ENCODE measurements at regions not wholly inside any gene's neighbourhood (a gene's known extent, or its start where the extent isn't known, plus 50 kb on each side); places are given as distances from the start of the nearest gene placed in this dataset.

DNA sequence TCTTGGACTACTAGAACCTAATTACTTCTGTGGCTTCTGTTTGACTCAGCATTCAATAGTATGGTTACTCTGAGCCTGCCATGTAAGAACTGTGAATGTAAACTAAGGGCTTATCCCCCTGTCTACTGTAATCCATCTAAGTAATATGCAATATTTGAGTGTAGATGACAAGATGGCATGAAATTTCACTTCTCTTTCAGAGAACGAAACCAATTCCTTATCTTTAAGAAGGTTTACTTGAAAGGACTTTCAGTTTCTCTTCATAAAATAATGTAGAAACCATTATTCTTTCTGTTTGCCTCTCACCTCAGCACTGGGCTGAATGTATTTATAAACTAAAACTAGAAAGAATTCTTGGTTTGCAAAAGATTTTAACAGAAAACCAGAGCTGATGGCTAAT is 60.4 kb upstream of the ARID2 start:
- H3K27me3 ChIP-seq = no peaks in the 10 kb centered on the region
- H3K9me3 ChIP-seq = no peaks in the 10 kb centered on the region
- TF ChIP-seq, protein P1, sequence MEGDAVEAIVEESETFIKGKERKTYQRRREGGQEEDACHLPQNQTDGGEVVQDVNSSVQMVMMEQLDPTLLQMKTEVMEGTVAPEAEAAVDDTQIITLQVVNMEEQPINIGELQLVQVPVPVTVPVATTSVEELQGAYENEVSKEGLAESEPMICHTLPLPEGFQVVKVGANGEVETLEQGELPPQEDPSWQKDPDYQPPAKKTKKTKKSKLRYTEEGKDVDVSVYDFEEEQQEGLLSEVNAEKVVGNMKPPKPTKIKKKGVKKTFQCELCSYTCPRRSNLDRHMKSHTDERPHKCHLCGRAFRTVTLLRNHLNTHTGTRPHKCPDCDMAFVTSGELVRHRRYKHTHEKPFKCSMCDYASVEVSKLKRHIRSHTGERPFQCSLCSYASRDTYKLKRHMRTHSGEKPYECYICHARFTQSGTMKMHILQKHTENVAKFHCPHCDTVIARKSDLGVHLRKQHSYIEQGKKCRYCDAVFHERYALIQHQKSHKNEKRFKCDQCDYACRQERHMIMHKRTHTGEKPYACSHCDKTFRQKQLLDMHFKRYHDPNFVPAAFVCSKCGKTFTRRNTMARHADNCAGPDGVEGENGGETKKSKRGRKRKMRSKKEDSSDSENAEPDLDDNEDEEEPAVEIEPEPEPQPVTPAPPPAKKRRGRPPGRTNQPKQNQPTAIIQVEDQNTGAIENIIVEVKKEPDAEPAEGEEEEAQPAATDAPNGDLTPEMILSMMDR (IDR thresholded peaks at IDR 0.05) = no peak
- H3K9ac ChIP-seq (ENCODE audit: low read depth in 2 of 2, low read length in 2 of 2) = no peak overlapping the region
- H3K27ac ChIP-seq = no peak overlapping the region
- no peaks in the 10 kb centered on the region for H3K36me3 ChIP-seq
- intact Hi-C loops (cut with DNase I) = no loop called here
- H3K4me3 ChIP-seq = no peak overlapping the region
- no peaks in the 10 kb centered on the region for H3K4me1 ChIP-seq
- no peak for DNase-seq

DNA sequence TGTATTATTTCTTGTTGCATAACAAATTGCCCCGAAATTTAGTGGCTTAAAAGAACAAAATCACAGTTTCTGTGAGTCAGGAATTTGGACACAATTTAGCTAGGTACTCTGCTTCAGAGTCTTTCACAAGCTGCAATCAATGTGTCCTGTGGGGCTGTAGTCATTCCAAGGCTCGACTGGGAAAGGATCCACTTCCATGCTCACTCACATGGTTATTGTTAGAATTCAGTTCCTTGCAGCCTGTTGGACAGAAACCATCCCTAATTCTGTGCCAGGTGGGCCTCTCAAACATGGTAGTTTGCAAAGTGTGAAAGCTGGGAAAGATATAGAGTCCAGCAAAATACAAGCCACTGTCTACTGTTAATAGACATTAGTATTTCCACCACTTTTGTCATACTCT is 59.7 kb upstream of the ARID2 start:
- DNase-seq = no peak
- Histone ChIP-seq H3K36me3 (no peaks in the 10 kb centered on the region), H3K9ac (ENCODE audit: low read depth in 2 of 2, low read length in 2 of 2) (no peak overlapping the region), H3K4me3 (no peak overlapping the region), H3K27me3 (no peaks in the 10 kb centered on the region), H3K9me3 (no peaks in the 10 kb centered on the region), H3K4me1 (no peaks in the 10 kb centered on the region), H3K27ac (no peak overlapping the region)
- intact Hi-C loops (cut with DNase I) = no loop called here
- TF ChIP-seq, protein P1 (IDR thresholded peaks at IDR 0.05) = no peak

DNA sequence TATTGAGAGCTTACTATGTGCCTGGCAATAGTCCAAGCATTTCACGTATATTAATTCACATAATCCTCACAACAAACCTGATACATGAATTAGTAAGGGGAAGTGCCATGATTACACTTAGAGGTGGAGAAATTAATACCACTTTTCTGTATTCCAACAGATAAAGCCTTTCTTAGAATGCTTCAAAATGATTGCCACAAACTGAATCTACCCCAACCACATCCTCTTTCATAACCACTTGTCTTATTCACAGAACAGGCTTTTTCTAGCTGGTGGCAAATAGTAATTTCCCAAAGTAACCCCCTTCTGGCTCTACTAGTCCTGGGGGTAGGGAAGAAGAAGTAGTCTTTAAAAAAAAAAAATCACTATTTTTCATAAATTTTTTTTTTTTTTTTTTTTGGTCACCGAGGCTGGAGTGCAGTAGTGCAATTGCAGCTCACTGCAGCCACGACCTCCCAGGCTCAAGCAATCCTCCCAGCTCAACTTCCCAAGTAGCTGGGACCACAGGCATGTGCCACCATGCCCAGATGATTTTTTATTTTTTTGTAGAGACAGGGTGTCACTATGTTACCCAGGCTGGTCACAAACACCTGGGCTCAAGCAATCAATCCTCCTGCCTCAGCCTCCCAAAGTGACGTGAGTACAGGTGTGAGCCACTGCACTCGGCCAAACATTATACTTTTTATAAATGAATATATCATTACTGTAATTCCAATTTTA is 59.0 kb upstream of the ARID2 start:
- Histone ChIP-seq H3K9me3 (no peaks in the 10 kb centered on the region), H3K4me3 (no peak overlapping the region), H3K4me1 (no peaks in the 10 kb centered on the region), H3K9ac (ENCODE audit: low read depth in 2 of 2, low read length in 2 of 2) (no peak overlapping the region), H3K27me3 (no peaks in the 10 kb centered on the region), H3K36me3 (no peaks in the 10 kb centered on the region), H3K27ac (no peak overlapping the region)
- intact Hi-C loops (cut with DNase I) = no loop called here
- no peak for DNase-seq
- TF ChIP-seq, protein P1 (IDR thresholded peaks at IDR 0.05) = no peak

DNA sequence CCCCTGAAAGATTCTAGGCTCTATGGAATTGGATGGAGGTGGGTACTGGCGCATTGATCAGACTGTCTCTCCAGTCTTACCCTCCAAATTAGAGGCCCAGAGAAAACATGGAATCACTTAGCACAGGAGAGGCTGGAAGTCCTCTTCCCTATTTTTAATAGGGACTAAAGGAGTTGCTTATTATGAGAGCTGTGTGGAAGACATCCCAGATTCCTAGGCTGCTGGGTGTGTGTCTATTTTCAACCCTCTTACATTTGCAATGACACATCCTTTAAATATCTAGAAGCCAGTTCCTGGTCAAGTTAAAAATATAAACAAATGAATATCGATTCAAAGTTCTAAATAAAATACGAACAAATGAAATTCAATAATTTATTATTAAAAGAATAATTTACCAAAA is 58.3 kb upstream of the ARID2 start:
- no peak for DNase-seq
- Histone ChIP-seq H3K4me1 (no peaks in the 10 kb centered on the region), H3K27me3 (no peaks in the 10 kb centered on the region), H3K4me3 (no peak overlapping the region), H3K27ac (no peak overlapping the region), H3K9ac (ENCODE audit: low read depth in 2 of 2, low read length in 2 of 2) (no peak overlapping the region), H3K36me3 (no peaks in the 10 kb centered on the region), H3K9me3 (no peaks in the 10 kb centered on the region)
- TF ChIP-seq, protein P1 (IDR thresholded peaks at IDR 0.05) = no peak
- intact Hi-C loops (cut with DNase I) = no loop called here

DNA sequence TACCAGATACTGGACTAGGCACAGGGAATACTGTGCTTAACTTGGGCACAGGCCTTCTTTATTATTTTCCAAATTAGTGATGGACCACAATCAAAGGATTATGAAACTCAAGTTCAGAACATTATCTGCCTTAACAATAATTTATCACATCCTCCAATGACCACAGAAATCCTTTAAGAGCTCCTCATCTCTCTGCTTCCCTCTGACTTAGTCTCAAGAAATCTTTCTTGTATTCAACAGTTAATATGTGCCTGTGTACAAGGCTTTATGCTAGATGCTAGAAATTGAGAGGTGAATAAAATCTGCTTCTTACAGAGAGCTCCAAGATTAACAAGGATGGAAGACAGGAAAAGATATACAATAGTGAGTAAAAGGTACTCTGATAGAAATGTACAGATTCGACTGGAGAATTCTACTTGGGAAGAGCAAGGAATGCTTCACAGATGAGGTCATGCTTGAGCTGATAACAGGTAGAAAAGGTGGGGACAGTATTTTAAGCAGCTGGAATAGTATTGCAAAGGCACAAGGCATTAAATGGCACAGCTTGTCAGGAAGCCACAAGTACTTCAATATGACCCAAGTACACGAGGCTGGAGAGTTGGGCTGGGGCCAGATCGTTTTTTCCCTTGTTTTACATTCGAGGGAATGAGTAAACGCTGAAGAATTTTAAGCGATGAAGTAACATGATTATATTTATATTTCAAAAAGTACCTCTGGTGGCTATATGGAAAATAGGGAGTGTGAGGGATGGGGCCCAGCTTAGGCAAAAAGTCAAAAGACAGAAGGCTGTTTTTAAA is 55.1 kb upstream of the ARID2 start:
- no peak overlapping the region for H3K4me3 ChIP-seq
- intact Hi-C loops (cut with DNase I) = no loop called here
- H3K27ac ChIP-seq = no peak overlapping the region
- H3K36me3 ChIP-seq = no peaks in the 10 kb centered on the region
- H3K9me3 ChIP-seq = no peaks in the 10 kb centered on the region
- no peaks in the 10 kb centered on the region for H3K4me1 ChIP-seq
- H3K9ac ChIP-seq (ENCODE audit: low read depth in 2 of 2, low read length in 2 of 2) = no peak overlapping the region
- DNase-seq = no peak
- H3K27me3 ChIP-seq = no peaks in the 10 kb centered on the region
- TF ChIP-seq, protein P1 (IDR thresholded peaks at IDR 0.05) = no peak
